Stimulated activated memory B cell treated with anti-CD40 and anti-IgM and Interleukin-4, amounts not matched to agents 10 μg/mL and 1 μg/mL and 100 μg/mL, for 72 hours (primary cell): ENCODE measurements at regions not wholly inside any gene's neighbourhood (a gene's known extent, or its start where the extent isn't known, plus 50 kb on each side); places are given as distances from the start of the nearest gene placed in this dataset.

Experiments used
- ATAC-seq: fragments of 150-1000 bp; cut with Tn5 transposase; 2 replicates; pipeline ENCODE4 v1.10.0; 2021
- H3K27ac Mint-ChIP-seq: one replicate; pipeline ENCODE4 v1.8.0; 2022; ENCODE audit warnings: mild to moderate bottlenecking, mixed read lengths
- H3K27me3 Mint-ChIP-seq: one replicate; pipeline ENCODE4 v1.8.0; 2022; ENCODE audit warnings: mixed read lengths
- H3K36me3 Mint-ChIP-seq: one replicate; pipeline ENCODE4 v1.8.0; 2022; ENCODE audit warnings: mixed read lengths
- H3K4me1 Mint-ChIP-seq: one replicate; pipeline ENCODE4 v1.8.0; 2022; ENCODE audit warnings: mixed read lengths
- H3K4me3 Mint-ChIP-seq: one replicate; pipeline ENCODE4 v1.8.0; 2022; ENCODE audit warnings: mild to moderate bottlenecking, moderate library complexity, mixed read lengths
- H3K9me3 Mint-ChIP-seq: one replicate; pipeline ENCODE4 v1.8.0; 2022; ENCODE audit warnings: mixed read lengths

GRCh38 chr20:22776369-22776768 is 192.0 kb upstream of the FOXA2 start:
- Mint-ChIP-seq H3K36me3 (no peaks in the 10 kb centered on the region), H3K4me3 (no peak overlapping the region), H3K27me3 (no peaks in the 10 kb centered on the region), H3K27ac (no peak overlapping the region), H3K4me1 (no peaks in the 10 kb centered on the region), H3K9me3 (peaks cover 4% of the 10 kb centered on the region)
- ATAC-seq = no peak

GRCh38 chr20:22779878-22780277 is 195.5 kb upstream of the FOXA2 start:
- Mint-ChIP-seq H3K9me3 (peaks cover 4% of the 10 kb centered on the region), H3K27me3 (no peaks in the 10 kb centered on the region), H3K4me3 (no peak overlapping the region), H3K4me1 (no peaks in the 10 kb centered on the region), H3K27ac (no peak overlapping the region), H3K36me3 (no peaks in the 10 kb centered on the region)
- no peak for ATAC-seq

- no peak overlapping the region for H3K27ac Mint-ChIP-seq
- H3K4me3 Mint-ChIP-seq = no peak overlapping the region
- no peak for ATAC-seq
- no peaks in the 10 kb centered on the region for H3K36me3 Mint-ChIP-seq
- H3K27me3 Mint-ChIP-seq = no peaks in the 10 kb centered on the region
- peaks cover 4% of the 10 kb centered on the region for H3K9me3 Mint-ChIP-seq
- H3K4me1 Mint-ChIP-seq = no peaks in the 10 kb centered on the region
Observed at GRCh38 chr20:22781869-22782268, 197.5 kb upstream of the FOXA2 start.

- H3K9me3 Mint-ChIP-seq = peaks cover 4% of the 10 kb centered on the region
- H3K27me3 Mint-ChIP-seq = no peaks in the 10 kb centered on the region
- H3K27ac Mint-ChIP-seq = no peak overlapping the region
- no peak overlapping the region for H3K4me3 Mint-ChIP-seq
- H3K4me1 Mint-ChIP-seq = no peaks in the 10 kb centered on the region
- no peak for ATAC-seq
- H3K36me3 Mint-ChIP-seq = no peaks in the 10 kb centered on the region
Observed at GRCh38 chr20:22789676-22790075, 205.3 kb upstream of the FOXA2 start.

- Mint-ChIP-seq H3K36me3 (no peaks in the 10 kb centered on the region), H3K9me3 (no peaks in the 10 kb centered on the region), H3K27me3 (no peaks in the 10 kb centered on the region), H3K4me1 (no peaks in the 10 kb centered on the region), H3K4me3 (no peak overlapping the region), H3K27ac (no peak overlapping the region)
- ATAC-seq = no peak
Observed at GRCh38 chr20:22791396-22791795, 207.0 kb upstream of the FOXA2 start.

GRCh38 chr20:22791877-22792525 is 207.6 kb upstream of the FOXA2 start:
- no peak overlapping the region for H3K4me3 Mint-ChIP-seq
- no peaks in the 10 kb centered on the region for H3K27me3 Mint-ChIP-seq
- peaks cover under 1% of the 10 kb centered on the region for H3K9me3 Mint-ChIP-seq
- H3K27ac Mint-ChIP-seq = no peak overlapping the region
- ATAC-seq = no peak
- no peaks in the 10 kb centered on the region for H3K36me3 Mint-ChIP-seq
- H3K4me1 Mint-ChIP-seq = no peaks in the 10 kb centered on the region

- no peak for ATAC-seq
Observed at GRCh38 chr20:22794200-22794599, 209.8 kb upstream of the FOXA2 start.

GRCh38 chr20:22795433-22795832 is 211.1 kb upstream of the FOXA2 start:
- H3K36me3 Mint-ChIP-seq = no peaks in the 10 kb centered on the region
- ATAC-seq = no peak
- H3K27ac Mint-ChIP-seq = no peak overlapping the region
- no peaks in the 10 kb centered on the region for H3K27me3 Mint-ChIP-seq
- peaks cover 6% of the 10 kb centered on the region for H3K9me3 Mint-ChIP-seq
- H3K4me1 Mint-ChIP-seq = no peaks in the 10 kb centered on the region
- H3K4me3 Mint-ChIP-seq = no peak overlapping the region

More at GRCh38 chr20:22794200-22794599, 209.8 kb upstream of the FOXA2 start:
- Mint-ChIP-seq H3K27ac (no peak overlapping the region), H3K9me3 (peaks cover 6% of the 10 kb centered on the region), H3K4me1 (no peaks in the 10 kb centered on the region), H3K4me3 (no peak overlapping the region), H3K27me3 (no peaks in the 10 kb centered on the region), H3K36me3 (no peaks in the 10 kb centered on the region)

- Mint-ChIP-seq H3K27ac (no peak overlapping the region), H3K4me1 (no peaks in the 10 kb centered on the region), H3K4me3 (no peak overlapping the region), H3K9me3 (peaks cover 6% of the 10 kb centered on the region), H3K36me3 (no peaks in the 10 kb centered on the region), H3K27me3 (no peaks in the 10 kb centered on the region)
- no peak for ATAC-seq
Observed at GRCh38 chr20:22795871-22796270, 211.5 kb upstream of the FOXA2 start.

GRCh38 chr20:22796469-22797077 is 212.2 kb upstream of the FOXA2 start:
- Mint-ChIP-seq H3K4me1 (no peaks in the 10 kb centered on the region), H3K4me3 (no peak overlapping the region), H3K36me3 (no peaks in the 10 kb centered on the region), H3K9me3 (peaks cover 6% of the 10 kb centered on the region), H3K27me3 (no peaks in the 10 kb centered on the region), H3K27ac (no peak overlapping the region)
- no peak for ATAC-seq

- ATAC-seq = no peak
- H3K4me3 Mint-ChIP-seq = no peak overlapping the region
- no peak overlapping the region for H3K27ac Mint-ChIP-seq
- no peaks in the 10 kb centered on the region for H3K36me3 Mint-ChIP-seq
- H3K9me3 Mint-ChIP-seq = peaks cover 6% of the 10 kb centered on the region
- H3K27me3 Mint-ChIP-seq = no peaks in the 10 kb centered on the region
- no peaks in the 10 kb centered on the region for H3K4me1 Mint-ChIP-seq
Observed at GRCh38 chr20:22797103-22797502, 212.7 kb upstream of the FOXA2 start.

GRCh38 chr20:22799687-22800086 is 215.3 kb upstream of the FOXA2 start:
- Mint-ChIP-seq H3K36me3 (no peaks in the 10 kb centered on the region), H3K27me3 (no peaks in the 10 kb centered on the region), H3K4me3 (no peak overlapping the region), H3K9me3 (peaks cover 6% of the 10 kb centered on the region), H3K27ac (no peak overlapping the region), H3K4me1 (no peaks in the 10 kb centered on the region)
- ATAC-seq = no peak

- Mint-ChIP-seq H3K4me1 (no peaks in the 10 kb centered on the region), H3K9me3 (peaks cover 6% of the 10 kb centered on the region), H3K4me3 (no peak overlapping the region), H3K36me3 (no peaks in the 10 kb centered on the region), H3K27me3 (no peaks in the 10 kb centered on the region), H3K27ac (no peak overlapping the region)
- no peak for ATAC-seq
Observed at GRCh38 chr20:22800129-22800528, 215.8 kb upstream of the FOXA2 start.

GRCh38 chr20:22801528-22801927 is 217.2 kb upstream of the FOXA2 start:
- peaks cover 6% of the 10 kb centered on the region for H3K9me3 Mint-ChIP-seq
- no peak for ATAC-seq

GRCh38 chr20:22802296-22802695 is 217.9 kb upstream of the FOXA2 start:
- peaks cover 2% of the 10 kb centered on the region for H3K9me3 Mint-ChIP-seq
- H3K36me3 Mint-ChIP-seq = no peaks in the 10 kb centered on the region
- no peaks in the 10 kb centered on the region for H3K4me1 Mint-ChIP-seq
- no peaks in the 10 kb centered on the region for H3K27me3 Mint-ChIP-seq
- H3K4me3 Mint-ChIP-seq = no peak overlapping the region
- no peak for ATAC-seq
- H3K27ac Mint-ChIP-seq = no peak overlapping the region

More at GRCh38 chr20:22801528-22801927, 217.2 kb upstream of the FOXA2 start:
- Mint-ChIP-seq H3K36me3 (no peaks in the 10 kb centered on the region), H3K4me3 (no peak overlapping the region), H3K4me1 (no peaks in the 10 kb centered on the region), H3K27me3 (no peaks in the 10 kb centered on the region), H3K27ac (no peak overlapping the region)

GRCh38 chr20:22805219-22805618 is 220.8 kb upstream of the FOXA2 start:
- Mint-ChIP-seq H3K27ac (no peak overlapping the region), H3K4me3 (no peak overlapping the region), H3K4me1 (no peaks in the 10 kb centered on the region), H3K27me3 (no peaks in the 10 kb centered on the region), H3K36me3 (no peaks in the 10 kb centered on the region), H3K9me3 (peaks cover 2% of the 10 kb centered on the region)
- ATAC-seq = no peak
